Gastroesophageal sphincter (tissue), 4 donors: ENCODE measurements at regions not wholly inside any gene's neighbourhood (a gene's known extent, or its start where the extent isn't known, plus 50 kb on each side); places are given as distances from the start of the nearest gene placed in this dataset.

Experiments
- ATAC-seq: fragments of 150-250 bp; one replicate; pipeline ENCODE4 v1.9.1; 2016; ENCODE audit warnings: mild to moderate bottlenecking, moderate library complexity
- H3K27ac ChIP-seq, 4 donors: fragments of 200-600 bp; sonication (generic) in 3 of 4; 1 replicate in 3 of 4; 2 replicates in 1 of 4; pipeline ENCODE4 v1.5.1; 2016 to 2019
- H3K27me3 ChIP-seq: fragments of 200-600 bp; sonication (generic); one replicate; pipeline ENCODE4 v1.5.1; 2019
- H3K36me3 ChIP-seq, 2 donors: fragments of 200-600 bp; sonication (generic); one replicate each; pipeline ENCODE4 v1.5.1; 2019; ENCODE audit warnings: control low read depth in 1 of 2
- H3K4me1 ChIP-seq, 3 donors: fragments of 200-600 bp; sonication (generic); 1 replicate in 2 of 3; 2 replicates in 1 of 3; pipeline ENCODE4 v1.5.1; 2016 to 2019; ENCODE audit warnings: control low read depth in 2 of 3
- H3K4me3 ChIP-seq, 2 donors: fragments of 200-600 bp; sonication (generic); one replicate each; pipeline ENCODE4 v1.5.1; 2019; ENCODE audit warnings: mild to moderate bottlenecking in 1 of 2, moderate library complexity in 1 of 2
- H3K9me3 ChIP-seq, 3 donors: fragments of 200-600 bp; sonication (generic); one replicate each; pipeline ENCODE4 v1.5.1; 2017 to 2019; ENCODE audit warnings: control low read depth in 2 of 3
- CTCF ChIP-seq, 4 experiments: fragments of 200-600 bp in 2 of 4; fragments of 450-650 bp in 2 of 4; sonication (generic) in 1 of 4; IDR thresholded peaks; one replicate each; pipeline ENCODE4 v1.5.1; 2017 to 2019; ENCODE audit warnings: antibody characterized with exemption in 4 of 4, mild to moderate bottlenecking in 2 of 4, moderate library complexity in 2 of 4
- EP300 ChIP-seq: sonication (generic); formaldehyde crosslinking; IDR thresholded peaks from one replicate; pipeline ENCODE4 v1.6.1; 2017; ENCODE audit warnings: antibody characterized with exemption, mild to moderate bottlenecking
- POLR2A ChIP-seq, 2 donors: fragments of 450-650 bp; IDR thresholded peaks; one replicate each; pipeline ENCODE4 v1.6.1; 2017; ENCODE audit warnings: antibody characterized with exemption in 2 of 2, mild to moderate bottlenecking in 2 of 2, moderate library complexity in 1 of 2
- POLR2AphosphoS5 ChIP-seq: sonication (generic); formaldehyde crosslinking; IDR thresholded peaks from one replicate; pipeline ENCODE4 v1.6.1; 2017; ENCODE audit warnings: antibody characterized with exemption
- WGBS, 2 donors: methylation state at CpG; one replicate each; pipeline ENCODE4 v1.1.5; 2018; ENCODE audit warnings: low coverage in 1 of 2; 5-methylcytosine and 5-hydroxymethylcytosine counted together

DNA sequence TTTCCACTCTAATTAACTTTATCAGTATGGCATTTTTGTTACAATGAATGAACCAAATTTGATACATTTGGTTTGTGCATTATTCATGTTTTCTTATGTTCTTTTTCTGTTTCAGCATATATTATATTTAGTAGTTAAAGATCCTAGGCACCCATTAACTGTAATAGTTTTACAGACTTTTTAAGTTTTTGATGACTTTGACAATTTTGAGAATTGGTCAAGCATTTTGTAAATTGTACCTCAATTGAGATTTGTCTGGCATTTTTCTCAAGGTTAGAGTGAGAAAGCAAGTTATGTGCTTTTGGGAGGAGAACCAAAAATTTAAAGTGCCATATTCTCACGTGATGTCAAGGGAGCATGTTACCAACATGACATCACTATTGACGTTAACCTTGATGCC, 1019.2 kb downstream of the CDH11 start:
- WGBS, 2 donors = 76 to 82% methylated on average over 2 of the region's 2 CpGs
- H3K27ac ChIP-seq = no peak overlapping the region

GRCh38 chr16:64098451-64098850, 1023.4 kb downstream of the CDH11 start:
- TF ChIP-seq POLR2A (IDR thresholded peaks at IDR 0.05) (no peak), POLR2AphosphoS5 (no peak), EP300 (no peak), CTCF (IDR thresholded peaks at IDR 0.05) (no peak)
- Histone ChIP-seq H3K36me3 (no peaks in the 10 kb centered on the region), H3K4me1 (no peaks in the 10 kb centered on the region), H3K27ac (no peak overlapping the region), H3K4me3 (no peak overlapping the region), H3K27me3 (no peaks in the 10 kb centered on the region), H3K9me3 (no peaks in the 10 kb centered on the region)
- ATAC-seq = no peak
- 100% methylated on average over 1 of the region's 1 CpG for WGBS, 2 donors

More for the DNA sequence above, 1019.2 kb downstream of the CDH11 start:
- Histone ChIP-seq H3K27me3 (no peaks in the 10 kb centered on the region), H3K4me3 (no peak overlapping the region), H3K4me1 (no peaks in the 10 kb centered on the region), H3K9me3 (no peaks in the 10 kb centered on the region), H3K36me3 (no peaks in the 10 kb centered on the region)
- no peak for TF ChIP-seq CTCF (IDR thresholded peaks at IDR 0.05)
- TF ChIP-seq POLR2AphosphoS5 = no peak
- no peak for TF ChIP-seq POLR2A (IDR thresholded peaks at IDR 0.05)
- no peak for TF ChIP-seq EP300
- ATAC-seq = no peak

DNA sequence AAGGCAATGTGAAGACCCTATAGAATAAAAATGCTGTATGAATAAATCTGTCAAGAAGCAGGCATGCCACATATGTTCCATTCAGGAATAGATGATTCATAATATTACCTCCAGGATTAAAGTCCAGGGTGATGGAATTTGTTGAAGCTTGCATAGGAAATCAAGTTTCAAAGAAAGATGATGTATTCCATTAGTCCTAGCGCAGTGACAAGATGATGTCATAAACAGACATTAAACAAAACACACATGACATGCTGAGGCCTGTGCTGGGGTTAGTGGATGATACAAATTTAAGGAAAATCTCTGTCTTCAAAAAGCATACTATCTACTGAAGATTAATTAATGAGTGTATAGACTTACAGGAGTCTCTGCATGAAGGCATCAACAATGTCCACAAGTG, 1025.2 kb downstream of the CDH11 start:
- no peak for TF ChIP-seq POLR2A (IDR thresholded peaks at IDR 0.05)
- no peak for TF ChIP-seq CTCF (IDR thresholded peaks at IDR 0.05)
- TF ChIP-seq EP300 = no peak
- no peak for TF ChIP-seq POLR2AphosphoS5
- WGBS, 2 donors = 100% methylated on average over 1 of the region's 1 CpG; no CpG with 5 or more reads in 1 of the 2 donors
- no peak overlapping the region for H3K27ac ChIP-seq
- H3K9me3 ChIP-seq = no peaks in the 10 kb centered on the region
- H3K4me1 ChIP-seq = no peaks in the 10 kb centered on the region
- H3K36me3 ChIP-seq = no peaks in the 10 kb centered on the region
- no peak for ATAC-seq
- no peaks in the 10 kb centered on the region for H3K27me3 ChIP-seq
- no peak overlapping the region for H3K4me3 ChIP-seq

DNA sequence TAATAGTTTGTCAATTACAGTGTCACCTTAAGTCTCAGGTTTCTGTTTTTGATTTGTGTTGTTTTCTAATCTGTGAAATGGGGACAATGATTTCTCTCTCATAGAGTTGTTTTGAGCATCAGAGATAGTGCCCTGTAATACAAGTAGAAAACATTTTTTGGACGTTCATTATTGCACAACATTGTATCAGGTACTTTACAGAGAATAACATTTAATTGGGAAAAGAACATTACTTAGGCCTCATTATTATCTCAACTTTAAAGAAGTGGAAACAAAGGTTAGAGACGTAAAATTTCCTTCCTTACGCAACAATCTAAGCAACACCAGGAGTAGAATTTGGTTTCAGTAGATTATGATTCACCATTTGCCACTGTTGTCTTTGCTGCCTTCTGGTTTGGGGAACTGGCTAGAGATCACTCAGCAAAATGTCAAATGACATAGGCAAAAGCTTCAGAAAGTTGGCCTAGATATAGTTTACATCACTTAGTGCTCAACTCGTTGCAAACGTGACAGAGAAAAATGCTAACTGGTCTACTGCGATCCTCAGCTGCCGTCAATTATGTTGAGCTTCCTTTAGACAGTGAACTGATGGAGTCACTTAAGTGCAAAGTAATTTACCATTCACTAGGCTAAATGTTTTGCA, 1026.8 kb downstream of the CDH11 start:
- 52 to 75% methylated on average over 6 to 7 of the region's 7 CpGs for WGBS, 2 donors
- H3K27ac ChIP-seq = no peak overlapping the region
- no peaks in the 10 kb centered on the region for H3K9me3 ChIP-seq
- no peaks in the 10 kb centered on the region for H3K36me3 ChIP-seq
- no peak for ATAC-seq
- no peaks in the 10 kb centered on the region for H3K27me3 ChIP-seq
- H3K4me1 ChIP-seq = no peaks in the 10 kb centered on the region
- no peak for TF ChIP-seq EP300
- TF ChIP-seq CTCF (IDR thresholded peaks at IDR 0.05) = no peak
- no peak for TF ChIP-seq POLR2A (IDR thresholded peaks at IDR 0.05)
- no peak for TF ChIP-seq POLR2AphosphoS5
- H3K4me3 ChIP-seq = no peak overlapping the region

DNA sequence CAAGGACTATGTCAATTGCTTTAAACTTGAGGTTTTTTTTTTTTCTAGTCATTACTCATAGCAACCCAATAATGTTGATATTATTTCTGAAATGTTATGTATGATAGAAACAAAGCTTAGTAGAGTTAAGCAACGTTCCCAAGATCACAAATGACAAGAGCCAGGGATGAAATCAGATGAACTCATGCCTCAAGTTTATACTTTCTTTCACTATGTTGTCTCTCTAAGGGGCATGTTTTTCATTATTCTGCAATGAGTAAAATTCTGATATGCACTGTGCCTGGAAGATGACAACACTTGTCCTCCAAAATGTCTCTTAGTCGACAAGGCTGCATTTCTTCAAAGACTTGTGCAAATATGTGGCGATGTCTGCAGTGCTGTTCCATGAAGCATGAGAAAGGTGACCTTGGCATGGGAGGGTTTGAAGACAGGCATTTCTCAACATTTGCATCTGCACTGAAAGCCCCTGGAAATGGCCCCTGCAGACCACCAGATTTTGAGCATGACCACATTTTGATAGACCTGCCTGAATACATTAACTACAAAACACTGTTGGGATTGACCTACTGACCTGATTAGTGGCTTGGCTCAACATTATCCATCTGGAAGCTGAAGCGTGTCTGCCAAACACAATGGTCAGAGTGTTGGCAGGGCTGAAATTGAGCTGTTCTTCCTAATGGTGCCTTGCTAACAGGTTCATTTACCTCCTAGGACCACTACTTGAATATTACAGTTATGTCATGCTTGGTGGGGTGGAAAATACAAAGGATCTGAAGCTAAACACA, 1027.5 kb downstream of the CDH11 start:
- TF ChIP-seq EP300 (no peak), POLR2AphosphoS5 (no peak), POLR2A (IDR thresholded peaks at IDR 0.05) (no peak), CTCF (IDR thresholded peaks at IDR 0.05) (no peak)
- Histone ChIP-seq H3K27me3 (no peaks in the 10 kb centered on the region), H3K27ac (no peak overlapping the region), H3K36me3 (no peaks in the 10 kb centered on the region), H3K4me3 (no peak overlapping the region), H3K9me3 (no peaks in the 10 kb centered on the region), H3K4me1 (no peaks in the 10 kb centered on the region)
- ATAC-seq = no peak
- whole genome bisulfite sequencing, 2 donors = 38 to 60% methylated on average over 3 to 4 of the region's 4 CpGs
